GM18870 (cell line): ENCODE measurements at regions not wholly inside any gene's neighbourhood (a gene's known extent, or its start where the extent isn't known, plus 50 kb on each side); places are given as distances from the start of the nearest gene placed in this dataset.

Experiments used
- ATAC-seq: cut with Tn5 transposase; IDR thresholded peaks from one replicate; pipeline ENCODE4 v1.9.1; 2021; ENCODE audit warnings: moderate library complexity; ENCODE audit not compliant: unreplicated experiment

- ATAC-seq: no peak
Observed at GRCh38 chr1:57844382-57844980, 420.6 kb upstream of the DAB1 start.

GRCh38 chr1:57843760-57844159 lies 419.9 kb upstream of the DAB1 start:
- ATAC-seq: no peak

- no peak for ATAC-seq
Observed at GRCh38 chr1:57839526-57839925, 415.7 kb upstream of the DAB1 start.

- ATAC-seq: no peak
Observed at GRCh38 chr1:57839067-57839466, 415.2 kb upstream of the DAB1 start.

GRCh38 chr1:57835620-57836019 lies 411.8 kb upstream of the DAB1 start:
- ATAC-seq: no peak

- ATAC-seq: no peak
Observed at GRCh38 chr1:57833296-57833695, 409.4 kb upstream of the DAB1 start.

GRCh38 chr1:57832612-57833011 lies 408.8 kb upstream of the DAB1 start:
- no peak for ATAC-seq

- no peak for ATAC-seq
Observed at GRCh38 chr1:57831624-57832023, 407.8 kb upstream of the DAB1 start.

- no peak for ATAC-seq
Observed at GRCh38 chr1:57826535-57826934, 402.7 kb upstream of the DAB1 start.

GRCh38 chr1:57824535-57824934 lies 400.7 kb upstream of the DAB1 start:
- no peak for ATAC-seq

- no peak for ATAC-seq
Observed at GRCh38 chr1:57820356-57821095, 396.7 kb upstream of the DAB1 start.

- no peak for ATAC-seq
Observed at GRCh38 chr1:57819893-57820292, 396.0 kb upstream of the DAB1 start.

GRCh38 chr1:57803586-57803985 lies 379.7 kb upstream of the DAB1 start:
- no peak for ATAC-seq

- no peak for ATAC-seq
Observed at GRCh38 chr1:57800376-57800775, 376.5 kb upstream of the DAB1 start.

- no peak for ATAC-seq
Observed at GRCh38 chr1:57799490-57800115, 375.7 kb upstream of the DAB1 start.

GRCh38 chr1:57798543-57798942 lies 374.7 kb upstream of the DAB1 start:
- no peak for ATAC-seq

GRCh38 chr1:57797084-57797483 lies 373.2 kb upstream of the DAB1 start:
- no peak for ATAC-seq

- no peak for ATAC-seq
Observed at GRCh38 chr1:57796616-57797015, 372.8 kb upstream of the DAB1 start.

- no peak for ATAC-seq
Observed at GRCh38 chr1:57795886-57796285, 372.0 kb upstream of the DAB1 start.

GRCh38 chr1:57794078-57794477 lies 370.2 kb upstream of the DAB1 start:
- ATAC-seq: no peak

- ATAC-seq: no peak
Observed at GRCh38 chr1:57791497-57791896, 367.6 kb upstream of the DAB1 start.

- no peak for ATAC-seq
Observed at GRCh38 chr1:57789936-57790335, 366.1 kb upstream of the DAB1 start.
